WTC11 (cell line): ENCODE measurements at regions not wholly inside any gene's neighbourhood (a gene's known extent, or its start where the extent isn't known, plus 50 kb on each side); places are given as distances from the start of the nearest gene placed in this dataset.

Experiments
- ATF1 ChIP-seq: sonication (generic); formaldehyde crosslinking; IDR thresholded peaks from 2 replicates; pipeline ENCODE4 v1.8.1; 2023; ENCODE audit warnings: mild to moderate bottlenecking, moderate library complexity, missing genetic modification reagents
- CTCF ChIP-seq: fragments of 200-600 bp; IDR thresholded peaks from 2 replicates; pipeline ENCODE4 v1.8.0; 2022; ENCODE audit warnings: antibody characterized with exemption
- E2F1 ChIP-seq: sonication (generic); formaldehyde crosslinking; IDR thresholded peaks from 2 replicates; pipeline ENCODE4 v1.8.0; 2022; ENCODE audit warnings: mild to moderate bottlenecking, missing genetic modification reagents
- E2F4 ChIP-seq: sonication (generic); formaldehyde crosslinking; IDR thresholded peaks from 2 replicates; pipeline ENCODE4 v1.8.1; 2022; ENCODE audit warnings: low read depth, mild to moderate bottlenecking, moderate library complexity, missing genetic modification reagents, borderline replicate concordance
- ETV6 ChIP-seq: sonication (generic); formaldehyde crosslinking; IDR thresholded peaks from 2 replicates; pipeline ENCODE4 v1.8.1; 2022; ENCODE audit warnings: mild to moderate bottlenecking, missing genetic modification reagents
- IRF1 ChIP-seq: sonication (generic); formaldehyde crosslinking; IDR thresholded peaks from 2 replicates; pipeline ENCODE4 v1.8.0; 2023; ENCODE audit warnings: missing genetic modification reagents
- JUN ChIP-seq: sonication (generic); formaldehyde crosslinking; IDR thresholded peaks from 2 replicates; pipeline ENCODE4 v1.8.0; 2023; ENCODE audit warnings: mild to moderate bottlenecking, missing genetic modification reagents
- PRDM15 ChIP-seq: sonication (generic); formaldehyde crosslinking; IDR thresholded peaks from 2 replicates; pipeline ENCODE4 v1.8.0; 2022; ENCODE audit warnings: missing genetic modification reagents
- TCF7 ChIP-seq: sonication (generic); formaldehyde crosslinking; IDR thresholded peaks from 2 replicates; pipeline ENCODE4 v1.8.0; 2022; ENCODE audit warnings: mild to moderate bottlenecking, low read depth, missing genetic modification reagents, moderate library complexity
- TP53 ChIP-seq: sonication (generic); formaldehyde crosslinking; IDR thresholded peaks from 2 replicates; pipeline ENCODE4 v1.8.1; 2023; ENCODE audit warnings: mild to moderate bottlenecking, missing genetic modification reagents
- USF2 ChIP-seq: sonication (generic); formaldehyde crosslinking; IDR thresholded peaks from 2 replicates; pipeline ENCODE4 v1.8.1; 2023; ENCODE audit warnings: mild to moderate bottlenecking, missing genetic modification reagents, moderate library complexity
- ZNF232 ChIP-seq: sonication (generic); formaldehyde crosslinking; IDR thresholded peaks from 2 replicates; pipeline ENCODE4 v1.8.0; 2022; ENCODE audit warnings: mild to moderate bottlenecking, missing genetic modification reagents
- ZSCAN18 ChIP-seq: fragments of 250-450 bp; sonication (Bioruptor Pico); IDR thresholded peaks from 2 replicates; pipeline ENCODE4 v2.1.2; 2022; ENCODE audit warnings: mild to moderate bottlenecking, moderate library complexity

- TF ChIP-seq IRF1 (no peak), TP53 (no peak), CTCF (no peak), TCF7 (CRISPR knock-in tag) (no peak), ZSCAN18 (no peak), PRDM15 (CRISPR knock-in tag) (no peak), USF2 (CRISPR knock-in tag) (no peak), ZNF232 (CRISPR knock-in tag) (no peak), JUN (CRISPR knock-in tag) (no peak), ATF1 (CRISPR knock-in tag) (no peak), ETV6 (CRISPR knock-in tag) (no peak), E2F1 (CRISPR knock-in tag) (no peak), E2F4 (no peak)
Measured at GRCh38 chr2:8531481-8531880, 150.4 kb upstream of the ID2 start.
